ENCODE measurements at regions not wholly inside any gene's neighbourhood (a gene's known extent, or its start where the extent isn't known, plus 50 kb on each side); places are given as distances from the start of the nearest gene placed in this dataset.
A peak's percentile ranks its signal among the peaks of the same experiment; 100 is the strongest.

- Mint-ChIP-seq H3K36me3 (ENCODE audit: low read depth) (no peaks in the 10 kb centered on the region), H3K4me3 (no peak overlapping the region), H3K4me1 (peaks cover 13% of the 10 kb centered on the region), H3K27ac (no peak overlapping the region), H3K9me3 (no peaks in the 10 kb centered on the region), H3K27me3 (peaks cover 8% of the 10 kb centered on the region)
- no peak for ATAC-seq
- DNase-seq = no peak
Observed at GRCh38 chr3:157614896-157615295, 111.7 kb upstream of the VEPH1 start.

GRCh38 chr3:157611536-157612076 lies 108.4 kb upstream of the VEPH1 start:
- ATAC-seq (no peak), DNase-seq (no peak)
- Mint-ChIP-seq H3K9me3 (no peaks in the 10 kb centered on the region), H3K27ac (no peak overlapping the region), H3K4me3 (no peak overlapping the region), H3K27me3 (peaks cover 2% of the 10 kb centered on the region), H3K36me3 (ENCODE audit: low read depth) (no peaks in the 10 kb centered on the region), H3K4me1 (peaks cover 8% of the 10 kb centered on the region)

GRCh38 chr3:157610876-157611535 lies 107.8 kb upstream of the VEPH1 start:
- Mint-ChIP-seq H3K9me3 (no peaks in the 10 kb centered on the region), H3K4me3 (no peak overlapping the region), H3K36me3 (ENCODE audit: low read depth) (no peaks in the 10 kb centered on the region), H3K4me1 (peaks cover 8% of the 10 kb centered on the region), H3K27ac (no peak overlapping the region), H3K27me3 (peaks cover 3% of the 10 kb centered on the region)
- DNase-seq (no peak), ATAC-seq (no peak)

- DNase-seq (no peak), ATAC-seq (no peak)
- no peak overlapping the region for H3K27ac Mint-ChIP-seq
- no peaks in the 10 kb centered on the region for H3K9me3 Mint-ChIP-seq
- peaks cover 8% of the 10 kb centered on the region for H3K4me1 Mint-ChIP-seq
- no peak overlapping the region for H3K4me3 Mint-ChIP-seq
- H3K36me3 Mint-ChIP-seq (ENCODE audit: low read depth) = no peaks in the 10 kb centered on the region
- peaks cover 3% of the 10 kb centered on the region for H3K27me3 Mint-ChIP-seq
Observed at GRCh38 chr3:157607826-157608405, 104.7 kb upstream of the VEPH1 start.

- peaks cover 8% of the 10 kb centered on the region for H3K4me1 Mint-ChIP-seq
- H3K9me3 Mint-ChIP-seq = no peaks in the 10 kb centered on the region
- ATAC-seq = no peak
- peaks cover 3% of the 10 kb centered on the region for H3K27me3 Mint-ChIP-seq
- H3K36me3 Mint-ChIP-seq (ENCODE audit: low read depth) = no peaks in the 10 kb centered on the region
- no peak overlapping the region for H3K4me3 Mint-ChIP-seq
- no peak overlapping the region for H3K27ac Mint-ChIP-seq
- DNase-seq = no peak
Observed at GRCh38 chr3:157606852-157607197, 103.6 kb upstream of the VEPH1 start.

- H3K27ac Mint-ChIP-seq = no peak overlapping the region
- peaks cover 5% of the 10 kb centered on the region for H3K4me1 Mint-ChIP-seq
- H3K4me3 Mint-ChIP-seq = no peak overlapping the region
- H3K27me3 Mint-ChIP-seq = peaks cover 4% of the 10 kb centered on the region
- H3K9me3 Mint-ChIP-seq = no peaks in the 10 kb centered on the region
- peak; percentile 74 for DNase-seq
- H3K36me3 Mint-ChIP-seq (ENCODE audit: low read depth) = no peaks in the 10 kb centered on the region
- ATAC-seq = peak; percentile 92
Observed at GRCh38 chr3:157606011-157606851, 103.0 kb upstream of the VEPH1 start.

- Mint-ChIP-seq H3K36me3 (ENCODE audit: low read depth) (no peaks in the 10 kb centered on the region), H3K4me3 (no peak overlapping the region), H3K9me3 (no peaks in the 10 kb centered on the region), H3K4me1 (peaks cover 2% of the 10 kb centered on the region), H3K27ac (no peak overlapping the region), H3K27me3 (peaks cover 4% of the 10 kb centered on the region)
- ATAC-seq = no peak
- DNase-seq = no peak
Observed at GRCh38 chr3:157605356-157605755, 102.1 kb upstream of the VEPH1 start.

GRCh38 chr3:157602424-157602823 lies 99.2 kb upstream of the VEPH1 start:
- H3K27me3 Mint-ChIP-seq = peaks cover 4% of the 10 kb centered on the region
- no peaks in the 10 kb centered on the region for H3K9me3 Mint-ChIP-seq
- no peak for ATAC-seq

GRCh38 chr3:157595259-157595658 lies 92.0 kb upstream of the VEPH1 start:
- Mint-ChIP-seq H3K27me3 (peaks cover 9% of the 10 kb centered on the region), H3K9me3 (no peaks in the 10 kb centered on the region), H3K36me3 (ENCODE audit: low read depth) (no peaks in the 10 kb centered on the region), H3K4me3 (no peak overlapping the region), H3K27ac (no peak overlapping the region), H3K4me1 (no peaks in the 10 kb centered on the region)
- no peak for ATAC-seq
- no peak for DNase-seq

More at GRCh38 chr3:157602424-157602823, 99.2 kb upstream of the VEPH1 start:
- no peak for DNase-seq
- H3K4me3 Mint-ChIP-seq = no peak overlapping the region
- H3K36me3 Mint-ChIP-seq (ENCODE audit: low read depth) = no peaks in the 10 kb centered on the region
- no peak overlapping the region for H3K27ac Mint-ChIP-seq
- H3K4me1 Mint-ChIP-seq = peaks cover 2% of the 10 kb centered on the region

GRCh38 chr3:157594413-157594812 lies 91.2 kb upstream of the VEPH1 start:
- no peak overlapping the region for H3K27ac Mint-ChIP-seq
- H3K4me3 Mint-ChIP-seq = no peak overlapping the region
- no peaks in the 10 kb centered on the region for H3K9me3 Mint-ChIP-seq
- H3K27me3 Mint-ChIP-seq = peaks cover 9% of the 10 kb centered on the region
- ATAC-seq (no peak), DNase-seq (no peak)
- no peaks in the 10 kb centered on the region for H3K4me1 Mint-ChIP-seq
- H3K36me3 Mint-ChIP-seq (ENCODE audit: low read depth) = no peaks in the 10 kb centered on the region

- ATAC-seq = no peak
- Mint-ChIP-seq H3K36me3 (ENCODE audit: low read depth) (no peaks in the 10 kb centered on the region), H3K4me1 (no peaks in the 10 kb centered on the region), H3K27ac (no peak overlapping the region), H3K27me3 (peaks cover 9% of the 10 kb centered on the region), H3K4me3 (no peak overlapping the region), H3K9me3 (no peaks in the 10 kb centered on the region)
- no peak for DNase-seq
Observed at GRCh38 chr3:157592769-157593168, 89.6 kb upstream of the VEPH1 start.

GRCh38 chr3:157590273-157590672 lies 87.1 kb upstream of the VEPH1 start:
- no peak for ATAC-seq
- H3K27me3 Mint-ChIP-seq = peaks cover 9% of the 10 kb centered on the region
- no peaks in the 10 kb centered on the region for H3K36me3 Mint-ChIP-seq (ENCODE audit: low read depth)
- no peak overlapping the region for H3K27ac Mint-ChIP-seq
- H3K9me3 Mint-ChIP-seq = no peaks in the 10 kb centered on the region
- DNase-seq = no peak
- H3K4me1 Mint-ChIP-seq = no peaks in the 10 kb centered on the region
- no peak overlapping the region for H3K4me3 Mint-ChIP-seq

- no peak for ATAC-seq
- no peaks in the 10 kb centered on the region for H3K9me3 Mint-ChIP-seq
- H3K27me3 Mint-ChIP-seq = peaks cover 6% of the 10 kb centered on the region
- no peak overlapping the region for H3K27ac Mint-ChIP-seq
- H3K4me3 Mint-ChIP-seq = no peak overlapping the region
- no peak for DNase-seq
- H3K4me1 Mint-ChIP-seq = no peaks in the 10 kb centered on the region
- no peaks in the 10 kb centered on the region for H3K36me3 Mint-ChIP-seq (ENCODE audit: low read depth)
Observed at GRCh38 chr3:157589211-157589610, 86.0 kb upstream of the VEPH1 start.

GRCh38 chr3:157588386-157589060 lies 85.3 kb upstream of the VEPH1 start:
- Mint-ChIP-seq H3K4me1 (no peaks in the 10 kb centered on the region), H3K27me3 (peaks cover 6% of the 10 kb centered on the region), H3K9me3 (no peaks in the 10 kb centered on the region), H3K36me3 (ENCODE audit: low read depth) (no peaks in the 10 kb centered on the region), H3K27ac (no peak overlapping the region), H3K4me3 (no peak overlapping the region)
- DNase-seq (no peak), ATAC-seq (no peak)
